ENCODE measurements at regions not wholly inside any gene's neighbourhood (a gene's known extent, or its start where the extent isn't known, plus 50 kb on each side); places are given as distances from the start of the nearest gene placed in this dataset.

DNA sequence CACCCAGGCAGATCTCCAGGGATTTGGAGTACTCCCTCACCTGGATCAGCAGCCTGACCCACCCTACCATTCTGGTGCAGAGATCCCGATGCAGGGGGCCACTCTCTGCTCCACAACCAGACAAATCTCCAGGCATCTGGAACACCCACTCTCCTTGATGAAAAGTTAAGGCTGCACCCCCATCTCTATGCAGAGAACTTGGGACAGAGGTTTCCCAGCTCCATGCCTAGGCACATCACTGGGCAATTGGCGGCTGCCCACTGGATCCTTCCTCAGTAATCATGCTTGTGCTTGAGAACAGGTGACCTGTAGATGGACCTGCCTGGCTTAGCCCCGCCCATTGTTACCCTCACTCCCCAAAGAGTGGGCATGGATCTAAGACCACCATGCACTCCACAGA is 624.9 kb downstream of the CBLN2 start:
- Histone ChIP-seq H3K4me3 (no peak overlapping the region), H3K27ac (no peak overlapping the region), H3K9me3 (peaks cover 6% of the 10 kb centered on the region), H3K27me3 (ENCODE audit: low read depth) (no peaks in the 10 kb centered on the region), H3K36me3 (no peaks in the 10 kb centered on the region), H3K4me1 (no peaks in the 10 kb centered on the region)
- no peak for DNase-seq
- no peak for ATAC-seq
- intact Hi-C loops (cut with DNase I) = no loop called here
- TF ChIP-seq, protein P1, sequence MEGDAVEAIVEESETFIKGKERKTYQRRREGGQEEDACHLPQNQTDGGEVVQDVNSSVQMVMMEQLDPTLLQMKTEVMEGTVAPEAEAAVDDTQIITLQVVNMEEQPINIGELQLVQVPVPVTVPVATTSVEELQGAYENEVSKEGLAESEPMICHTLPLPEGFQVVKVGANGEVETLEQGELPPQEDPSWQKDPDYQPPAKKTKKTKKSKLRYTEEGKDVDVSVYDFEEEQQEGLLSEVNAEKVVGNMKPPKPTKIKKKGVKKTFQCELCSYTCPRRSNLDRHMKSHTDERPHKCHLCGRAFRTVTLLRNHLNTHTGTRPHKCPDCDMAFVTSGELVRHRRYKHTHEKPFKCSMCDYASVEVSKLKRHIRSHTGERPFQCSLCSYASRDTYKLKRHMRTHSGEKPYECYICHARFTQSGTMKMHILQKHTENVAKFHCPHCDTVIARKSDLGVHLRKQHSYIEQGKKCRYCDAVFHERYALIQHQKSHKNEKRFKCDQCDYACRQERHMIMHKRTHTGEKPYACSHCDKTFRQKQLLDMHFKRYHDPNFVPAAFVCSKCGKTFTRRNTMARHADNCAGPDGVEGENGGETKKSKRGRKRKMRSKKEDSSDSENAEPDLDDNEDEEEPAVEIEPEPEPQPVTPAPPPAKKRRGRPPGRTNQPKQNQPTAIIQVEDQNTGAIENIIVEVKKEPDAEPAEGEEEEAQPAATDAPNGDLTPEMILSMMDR (IDR thresholded peaks at IDR 0.05) = no peak

DNA sequence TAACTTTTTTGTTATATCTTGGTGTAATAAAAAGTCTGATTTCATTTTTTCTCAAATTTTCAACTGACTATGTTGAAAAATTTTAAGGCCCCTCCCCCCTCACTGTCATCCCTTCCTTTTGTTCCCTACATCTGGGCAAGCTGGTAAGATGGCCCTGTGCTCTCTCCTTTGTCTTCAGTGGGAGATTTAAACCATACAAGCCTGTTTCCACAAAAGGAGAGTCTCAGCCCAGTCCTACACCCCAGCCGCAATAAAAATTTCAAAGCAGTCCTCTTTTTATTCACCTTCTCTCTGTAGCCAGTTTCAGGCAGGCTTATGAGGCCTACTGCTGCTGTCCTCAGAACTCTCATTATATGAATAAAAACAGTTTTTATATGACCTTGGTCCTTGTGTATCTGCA is 630.5 kb downstream of the CBLN2 start:
- H3K4me3 ChIP-seq = no peak overlapping the region
- no peak for ATAC-seq
- TF ChIP-seq, protein P1 (IDR thresholded peaks at IDR 0.05) = no peak
- H3K36me3 ChIP-seq = no peaks in the 10 kb centered on the region
- no peak overlapping the region for H3K27ac ChIP-seq
- DNase-seq = no peak
- H3K9me3 ChIP-seq = no peaks in the 10 kb centered on the region
- no peaks in the 10 kb centered on the region for H3K4me1 ChIP-seq
- H3K27me3 ChIP-seq (ENCODE audit: low read depth) = no peaks in the 10 kb centered on the region
- intact Hi-C loops (cut with DNase I) = no loop called here

DNA sequence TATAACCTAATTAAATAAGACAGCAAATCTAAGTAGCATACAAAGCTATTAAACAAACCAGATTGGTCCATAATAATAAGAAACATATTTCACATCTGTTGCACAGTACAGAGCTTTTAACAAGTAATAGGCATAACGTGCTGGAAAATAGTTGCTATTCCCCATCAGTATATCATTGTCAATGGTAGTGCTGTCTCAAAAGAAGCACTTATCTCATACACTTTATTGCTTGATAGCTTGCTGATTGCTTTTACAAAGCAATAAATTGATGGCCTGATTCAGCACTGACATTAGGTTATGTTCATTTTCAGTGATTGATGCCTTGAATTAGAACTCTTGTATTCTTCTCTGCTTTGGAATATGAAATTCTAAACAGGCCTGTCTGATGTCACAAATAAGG is 641.7 kb downstream of the CBLN2 start:
- TF ChIP-seq, protein P1 (IDR thresholded peaks at IDR 0.05) = no peak
- DNase-seq (no peak), ATAC-seq (no peak)
- Histone ChIP-seq H3K27ac (no peak overlapping the region), H3K27me3 (ENCODE audit: low read depth) (no peaks in the 10 kb centered on the region), H3K36me3 (no peaks in the 10 kb centered on the region), H3K4me3 (no peak overlapping the region), H3K9me3 (no peaks in the 10 kb centered on the region), H3K4me1 (no peaks in the 10 kb centered on the region)
- intact Hi-C loops (cut with DNase I) = no loop called here

DNA sequence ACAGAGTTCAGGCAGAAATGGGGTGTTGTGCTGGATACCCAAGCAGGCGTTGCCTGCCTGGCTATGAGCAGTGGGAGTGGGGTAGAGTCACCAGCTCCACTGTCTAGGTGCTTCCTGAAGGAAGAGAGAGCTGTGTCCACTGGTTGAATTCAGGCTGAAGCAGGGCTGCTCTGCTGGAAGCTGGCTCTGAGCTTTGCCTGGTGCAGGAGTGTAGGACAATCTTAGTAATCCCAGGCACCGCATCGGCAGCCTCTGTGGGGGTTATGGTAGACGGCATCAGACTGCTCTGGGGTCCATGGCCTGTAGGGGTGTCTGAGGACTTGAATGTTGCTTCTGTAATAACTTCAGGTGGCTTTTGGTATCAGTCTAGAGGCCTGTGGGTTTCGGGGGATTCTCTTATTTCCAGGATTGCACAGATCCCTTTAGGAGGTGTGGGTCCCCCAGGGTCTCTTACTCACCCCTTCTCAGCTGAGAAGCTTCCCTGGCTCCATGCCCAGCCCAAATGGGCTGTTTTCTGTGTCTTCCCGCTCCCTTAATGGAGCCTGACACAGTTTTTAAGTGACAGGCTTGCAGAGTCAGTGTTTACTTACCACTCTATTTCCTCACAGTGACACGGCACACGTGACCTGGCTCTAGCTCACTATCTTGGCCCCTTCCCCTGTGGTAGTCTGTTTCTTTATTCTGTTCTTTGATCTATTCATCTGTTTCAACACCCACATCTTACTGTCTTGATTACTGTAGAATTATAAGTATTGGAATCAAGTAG is 644.3 kb downstream of the CBLN2 start:
- Histone ChIP-seq H3K4me3 (no peak overlapping the region), H3K4me1 (no peaks in the 10 kb centered on the region), H3K27me3 (ENCODE audit: low read depth) (no peaks in the 10 kb centered on the region), H3K9me3 (no peaks in the 10 kb centered on the region), H3K27ac (no peak overlapping the region), H3K36me3 (no peaks in the 10 kb centered on the region)
- DNase-seq (no peak), ATAC-seq (peak in 1 of 2 donors; percentile 42)
- TF ChIP-seq, protein P1 (IDR thresholded peaks at IDR 0.05) = no peak
- intact Hi-C loops (cut with DNase I) = no loop called here

- no peak overlapping the region for H3K27ac ChIP-seq
- TF ChIP-seq, protein P1 (IDR thresholded peaks at IDR 0.05) = no peak
- DNase-seq (no peak), ATAC-seq (peak in 1 of 2 donors; percentile 30)
- H3K36me3 ChIP-seq = no peaks in the 10 kb centered on the region
- H3K27me3 ChIP-seq (ENCODE audit: low read depth) = no peaks in the 10 kb centered on the region
- H3K4me3 ChIP-seq = no peak overlapping the region
- intact Hi-C loops (cut with DNase I) = no loop called here
- H3K9me3 ChIP-seq = no peaks in the 10 kb centered on the region
- no peaks in the 10 kb centered on the region for H3K4me1 ChIP-seq
Observed at GRCh38 chr18:71899183-71899582, 645.0 kb downstream of the CBLN2 start.

All from lower lobe of right lung (tissue), 2 donors.